DMS153 treated with DMSO at 0.1 percent for 48 hours (cell line): ENCODE measurements at regions not wholly inside any gene's neighbourhood (a gene's known extent, or its start where the extent isn't known, plus 50 kb on each side); places are given as distances from the start of the nearest gene placed in this dataset.

Experiments used
- DNase-seq: peaks from one replicate; lab custom pipeline; 2025; ENCODE audit not compliant: unreplicated experiment; lab: John Stamatoyannopoulos, UW

- no peak for DNase-seq
Observed at GRCh38 chr12:94717656-94718055, 67.3 kb upstream of the TMCC3 start.

- DNase-seq, result no peak
Observed at GRCh38 chr12:94717108-94717507, 66.8 kb upstream of the TMCC3 start.

GRCh38 chr12:94716339-94716738 lies 66.0 kb upstream of the TMCC3 start:
- no peak for DNase-seq

GRCh38 chr12:94714378-94715114 lies 64.2 kb upstream of the TMCC3 start:
- DNase-seq, result no peak

GRCh38 chr12:94712815-94713515 lies 62.6 kb upstream of the TMCC3 start:
- no peak for DNase-seq

- no peak for DNase-seq
Observed at GRCh38 chr12:94710933-94711332, 60.6 kb upstream of the TMCC3 start.

GRCh38 chr12:94707892-94708291 lies 57.5 kb upstream of the TMCC3 start:
- no peak for DNase-seq

GRCh38 chr12:94707036-94707435 lies 56.7 kb upstream of the TMCC3 start:
- DNase-seq, result no peak

- no peak for DNase-seq
Observed at GRCh38 chr12:94706250-94706661, 55.9 kb upstream of the TMCC3 start.

GRCh38 chr12:94705676-94706075 lies 55.3 kb upstream of the TMCC3 start:
- no peak for DNase-seq

GRCh38 chr12:94704452-94705306 lies 54.3 kb upstream of the TMCC3 start:
- DNase-seq, result peak; percentile 41

- no peak for DNase-seq
Observed at GRCh38 chr12:94702696-94703095, 52.3 kb upstream of the TMCC3 start.

- DNase-seq, result no peak
Observed at GRCh38 chr12:94701711-94702110, 51.4 kb upstream of the TMCC3 start.

GRCh38 chr12:94700662-94701061 lies 50.3 kb upstream of the TMCC3 start:
- DNase-seq, result no peak
